ENCODE measurements at regions not wholly inside any gene's neighbourhood (a gene's known extent, or its start where the extent isn't known, plus 50 kb on each side); places are given as distances from the start of the nearest gene placed in this dataset.

DNA sequence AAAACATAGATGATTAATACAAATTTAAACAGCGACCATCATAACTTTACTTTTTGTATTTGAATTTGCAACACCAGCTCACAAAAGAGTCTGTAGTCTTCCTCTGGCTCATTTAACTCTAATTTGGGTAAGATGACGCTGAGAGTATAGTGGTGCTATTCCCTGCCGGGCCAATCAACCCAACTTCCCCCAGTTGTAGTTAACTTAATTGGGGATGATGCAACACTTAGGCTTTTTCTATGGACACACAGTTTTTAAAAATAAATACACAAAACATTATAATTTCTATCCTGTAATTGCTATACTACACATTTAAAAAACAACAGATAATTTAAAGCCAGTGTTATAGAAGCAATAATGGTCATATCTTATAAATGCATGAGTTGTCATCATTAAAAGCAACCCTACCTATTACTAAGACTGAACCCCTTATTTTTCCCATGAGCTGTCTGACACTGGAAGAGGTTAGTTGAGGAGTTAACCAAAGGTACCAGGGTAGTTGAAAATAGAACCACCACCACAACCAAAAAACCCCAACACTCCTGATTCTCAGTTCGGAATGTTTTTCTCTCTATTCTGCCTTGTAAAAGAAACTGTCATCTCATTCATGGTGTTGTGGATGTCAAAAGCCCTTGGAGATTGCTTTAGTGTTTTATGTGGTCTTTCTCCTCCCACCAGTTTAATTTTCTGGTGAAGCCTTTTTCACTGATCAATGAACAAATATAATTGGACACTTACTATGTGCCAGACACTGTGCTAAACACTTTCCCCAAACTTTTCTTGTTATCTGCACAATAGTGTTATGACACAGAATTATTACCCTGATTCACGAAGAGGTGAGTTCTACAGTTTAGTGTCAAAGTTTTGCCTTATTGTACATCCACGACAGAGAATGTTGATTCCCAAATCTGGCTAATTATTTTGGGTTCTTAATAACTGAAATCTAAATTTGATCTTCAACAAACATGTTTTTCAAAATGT is 61.5 kb upstream of the RAPGEF2 start:
- no peak for DNase-seq (ENCODE audit: low spot score)

DNA sequence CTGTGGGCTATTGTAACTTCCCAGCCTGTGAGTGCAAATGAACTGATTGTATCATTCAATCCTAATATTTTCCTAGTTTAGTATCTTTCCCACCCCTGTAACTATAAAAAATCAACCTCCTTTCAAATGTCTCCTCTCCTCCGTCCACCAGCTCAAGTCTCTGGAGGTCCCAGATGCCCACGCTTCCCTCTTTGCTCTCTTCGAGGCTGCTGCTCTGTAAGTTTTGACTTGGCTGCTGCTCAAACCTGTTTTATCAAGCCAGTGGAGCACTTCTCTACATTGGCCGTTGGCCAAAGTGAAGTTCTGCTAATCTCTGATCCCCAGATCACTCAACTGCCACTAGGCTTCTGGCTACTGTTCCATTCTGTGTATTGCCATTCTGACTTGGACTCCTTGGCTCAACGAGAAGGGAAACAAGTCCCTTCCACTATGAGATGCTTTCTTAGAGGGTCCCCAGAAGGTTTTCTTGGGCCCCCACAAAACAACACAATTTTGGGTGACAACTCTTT is 60.7 kb upstream of the RAPGEF2 start:
- DNase-seq (ENCODE audit: low spot score) = peak; percentile 73

DNA sequence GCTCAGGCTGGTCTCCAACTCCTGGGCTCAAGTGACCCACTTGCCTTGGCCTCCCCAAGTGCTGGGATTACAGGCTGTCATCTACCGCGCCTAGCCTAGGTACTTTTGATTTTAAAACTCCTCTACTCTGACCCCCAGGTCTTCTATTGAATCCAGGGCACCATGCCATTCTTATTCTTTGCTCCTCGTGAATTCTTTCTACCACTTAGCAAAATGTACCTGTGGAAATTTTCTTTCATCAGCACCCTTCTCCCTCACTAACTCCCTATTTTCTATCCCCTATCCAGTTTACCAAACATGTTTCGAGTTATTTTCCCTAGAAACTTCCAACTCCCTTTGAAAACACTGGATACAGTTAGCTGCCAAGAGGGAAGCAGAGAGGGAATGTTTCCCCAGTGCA is 60.0 kb upstream of the RAPGEF2 start:
- no peak for DNase-seq (ENCODE audit: low spot score)

DNA sequence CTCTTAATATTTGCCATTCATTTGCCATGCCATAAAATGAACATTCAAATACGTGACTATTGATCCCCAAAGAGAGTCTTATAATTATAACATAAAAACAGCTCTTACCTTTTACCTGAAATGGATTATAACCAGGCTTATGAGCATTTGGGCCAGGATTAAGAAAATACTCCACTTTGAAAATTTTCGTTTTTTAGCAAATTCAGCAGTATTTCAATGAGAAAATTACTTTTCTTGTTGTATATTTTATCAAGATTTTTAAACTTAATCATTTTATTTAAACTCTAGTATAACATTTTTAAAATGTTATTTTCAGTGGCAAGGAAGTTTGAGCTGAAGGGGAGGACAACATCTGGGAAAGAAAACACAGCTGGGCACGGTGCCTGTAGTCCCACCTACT is 59.0 kb upstream of the RAPGEF2 start:
- no peak for DNase-seq (ENCODE audit: low spot score)

DNA sequence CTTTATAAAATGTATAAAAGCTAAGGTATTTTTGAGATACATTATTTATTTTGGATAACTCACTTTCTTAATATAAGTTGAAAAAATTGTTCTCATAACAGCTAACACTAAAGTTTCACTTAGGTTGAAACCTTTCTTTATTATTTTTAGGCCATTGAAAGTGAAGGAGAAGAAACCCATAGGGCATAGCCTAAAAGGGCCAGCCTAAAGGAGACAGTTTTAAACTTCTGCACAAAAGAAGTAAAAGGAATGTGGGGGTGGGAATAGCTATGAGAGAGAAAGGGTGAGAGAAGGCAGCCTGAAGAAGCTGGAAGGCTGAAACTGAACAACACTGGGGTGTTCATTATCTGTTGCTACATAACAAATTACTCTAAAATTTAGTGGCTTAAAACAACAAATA is 57.6 kb upstream of the RAPGEF2 start:
- no peak for DNase-seq (ENCODE audit: low spot score)

DNA sequence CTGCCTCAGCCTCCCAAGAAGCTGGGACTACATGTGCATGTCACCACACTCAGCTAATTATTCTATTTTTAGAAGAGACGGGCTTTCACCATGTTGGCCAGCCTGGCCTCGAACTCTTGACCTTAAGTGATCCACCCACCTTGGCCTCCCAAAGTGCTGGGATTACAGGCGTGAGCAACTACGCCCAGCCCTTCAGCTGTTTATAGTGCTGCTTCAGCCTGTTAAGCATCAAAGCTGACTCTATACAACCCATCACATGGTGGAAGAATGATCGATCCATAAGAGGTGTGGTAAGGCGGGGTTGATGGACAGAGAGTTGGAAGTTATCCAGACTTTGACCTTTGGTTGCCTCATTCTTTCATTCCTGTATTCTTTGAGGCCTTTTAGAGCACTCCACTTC is 56.2 kb upstream of the RAPGEF2 start:
- DNase-seq (ENCODE audit: low spot score) = no peak

DNA sequence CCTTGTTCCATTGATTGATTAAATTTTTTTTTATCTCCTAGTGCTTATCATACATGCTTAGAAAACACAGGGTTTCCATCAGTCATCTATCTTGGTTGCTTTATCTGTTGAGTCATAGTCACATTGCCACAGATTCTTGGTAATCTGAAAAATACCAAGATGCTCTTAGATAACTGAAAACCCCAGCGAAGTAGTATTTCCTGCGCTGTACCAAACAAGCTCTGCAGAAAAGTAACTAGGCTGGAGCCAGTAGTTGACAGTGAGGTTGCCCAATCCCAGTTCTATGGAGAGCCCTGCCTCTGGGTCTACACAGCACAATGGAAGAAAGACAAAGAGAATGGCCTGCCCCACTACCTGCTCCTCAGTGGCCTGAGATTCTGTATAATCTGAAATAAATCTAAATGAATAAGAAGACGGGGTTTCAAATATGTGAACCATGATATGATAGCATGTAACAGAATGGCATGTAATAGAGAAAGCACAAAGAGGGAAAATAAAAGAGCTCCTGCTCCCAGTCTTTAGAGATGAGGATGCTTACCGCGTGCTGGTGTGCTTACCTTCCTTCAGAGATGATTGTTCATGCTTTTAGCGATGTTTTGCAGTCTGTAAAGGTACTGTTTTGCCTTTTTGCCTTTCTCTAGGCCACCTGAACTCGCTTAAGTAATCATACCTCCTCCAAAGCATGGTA is 55.3 kb upstream of the RAPGEF2 start:
- no peak for DNase-seq (ENCODE audit: low spot score)

DNA sequence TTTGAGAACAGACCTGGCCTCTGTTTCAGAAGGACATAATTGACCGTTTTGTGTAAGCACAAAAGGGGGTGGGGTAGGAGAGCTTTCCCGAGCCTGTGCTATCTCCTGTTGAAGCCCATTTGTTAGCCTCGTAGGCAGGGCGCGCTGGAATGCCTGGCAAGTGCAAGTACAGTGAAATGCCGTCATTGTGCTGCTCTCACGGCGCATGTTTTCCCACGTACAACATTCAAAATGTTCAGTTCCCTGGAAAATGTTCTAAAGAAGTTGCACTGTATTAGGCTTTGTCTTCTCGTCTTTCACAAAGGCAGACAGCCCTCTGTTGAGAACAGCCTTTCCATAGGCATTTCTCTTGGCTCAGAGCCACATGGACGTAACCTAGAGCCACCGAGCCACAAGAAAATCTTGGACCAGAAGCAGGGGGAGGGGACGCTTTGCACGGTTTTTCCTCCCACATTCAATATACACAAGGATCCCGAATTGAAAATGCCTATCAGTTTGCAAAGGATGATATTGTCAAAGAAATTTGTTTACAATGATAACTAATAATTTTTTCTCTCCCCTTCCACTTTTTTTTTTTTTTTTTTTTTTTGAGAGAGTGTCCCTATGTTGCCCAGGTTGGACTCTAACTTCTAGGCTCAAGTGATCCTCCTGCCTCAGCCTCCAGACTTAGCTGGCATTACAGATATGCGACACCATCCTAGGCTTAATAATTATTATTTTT is 54.6 kb upstream of the RAPGEF2 start:
- DNase-seq (ENCODE audit: low spot score) = no peak

DNA sequence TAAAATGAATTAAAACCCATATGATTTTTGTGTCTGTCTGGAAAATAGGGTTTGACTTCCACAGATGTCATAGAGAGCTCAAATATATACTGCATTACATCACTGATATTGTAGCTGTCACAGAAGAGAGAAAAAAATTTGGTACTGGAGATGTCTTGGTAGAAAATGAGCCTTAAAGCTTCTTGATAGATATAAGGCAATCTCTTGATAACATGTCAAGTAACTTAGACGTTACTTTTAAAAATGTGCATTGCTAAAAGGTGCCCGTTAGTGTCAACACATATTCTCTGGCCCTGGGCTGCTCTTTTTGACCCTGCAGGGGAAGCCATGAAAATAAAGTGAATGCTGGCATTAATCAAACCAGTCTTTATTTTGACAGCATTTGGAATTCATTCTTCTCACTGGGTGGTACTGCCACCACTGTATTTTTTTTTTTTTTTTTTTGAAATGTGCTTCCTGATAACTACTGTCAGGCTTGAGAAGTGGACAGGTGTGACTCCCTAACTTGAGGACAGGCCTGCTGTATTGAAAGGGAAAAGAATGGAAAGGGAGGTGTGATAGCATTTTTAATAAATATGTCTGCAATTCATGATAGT is 53.0 kb upstream of the RAPGEF2 start:
- no peak for DNase-seq (ENCODE audit: low spot score)

DNA sequence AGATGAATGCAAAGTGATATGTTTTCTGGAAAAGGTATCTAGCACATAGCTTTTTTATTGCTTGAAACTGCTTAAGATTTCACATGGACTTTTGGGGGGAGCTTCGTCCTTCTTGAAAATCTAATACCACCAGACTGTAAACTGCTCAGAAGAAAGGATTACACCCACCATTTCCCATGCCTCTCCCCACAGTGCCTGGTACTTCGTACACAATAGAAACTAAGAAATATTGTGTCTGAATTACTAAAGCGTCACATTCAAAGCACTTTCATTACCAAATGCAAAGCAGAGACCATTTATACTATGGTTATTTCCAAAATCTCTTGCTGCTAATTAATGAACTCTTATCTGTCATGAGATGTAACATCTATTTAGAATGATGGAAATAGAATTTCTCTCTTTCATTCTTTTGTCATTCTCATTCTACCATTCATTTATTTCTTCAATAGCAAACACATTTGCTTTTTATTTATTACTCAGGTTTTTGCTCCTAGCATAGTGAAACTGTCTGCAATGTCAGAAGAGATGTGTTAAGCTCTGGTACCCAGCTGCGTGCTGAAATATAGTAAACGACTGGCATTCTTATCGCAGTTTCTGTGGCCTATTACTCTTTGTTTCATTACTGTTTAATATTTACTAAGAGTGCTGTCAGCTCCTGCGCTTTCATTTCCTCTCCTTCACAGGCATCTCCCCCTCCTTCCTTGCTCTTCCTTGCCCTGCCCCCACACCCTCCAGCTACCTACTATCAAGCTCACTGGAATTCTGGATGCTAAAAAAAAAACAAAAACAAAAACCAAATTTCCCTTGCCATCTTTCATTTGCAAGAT is 51.4 kb upstream of the RAPGEF2 start:
- peak; percentile 57 for DNase-seq (ENCODE audit: low spot score)

DNA sequence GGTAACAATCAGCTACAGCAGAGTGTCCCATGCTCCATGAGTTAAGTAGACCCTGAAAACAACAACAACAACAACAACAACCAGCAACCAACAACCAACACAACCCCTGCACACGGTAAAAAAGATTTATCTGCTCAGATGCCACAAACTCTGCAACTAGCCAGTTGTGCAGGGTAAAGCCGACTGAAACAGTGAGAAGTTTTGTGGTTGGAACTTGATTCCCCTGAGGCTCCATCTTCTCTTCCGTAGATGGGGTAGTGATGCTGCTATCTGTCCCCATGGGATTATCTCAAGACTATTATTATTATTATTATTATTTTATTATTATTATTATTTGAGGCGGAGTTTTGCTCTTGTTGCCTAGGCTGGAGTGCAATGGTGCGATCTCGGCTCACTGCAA is 50.6 kb upstream of the RAPGEF2 start:
- peak; percentile 72 for DNase-seq (ENCODE audit: low spot score)

Measured in NAMALWA (cell line).